ENCODE measurements at regions not wholly inside any gene's neighbourhood (a gene's known extent, or its start where the extent isn't known, plus 50 kb on each side); places are given as distances from the start of the nearest gene placed in this dataset.

- TF ChIP-seq TAF1 (IDR thresholded peaks at IDR 0.05; ENCODE audit: low read depth) (no peak), YY1 (IDR thresholded peaks at IDR 0.05; ENCODE audit: low read depth) (no peak), REST (IDR thresholded peaks at IDR 0.05; ENCODE audit: low read depth) (no peak), NFIC (IDR thresholded peaks at IDR 0.05) (no peak), TCF12 (IDR thresholded peaks at IDR 0.05; ENCODE audit: low read depth) (no peak), TEAD4 (IDR thresholded peaks at IDR 0.05) (no peak), CEBPB (IDR thresholded peaks at IDR 0.05) (no peak)
Observed at GRCh38 chr4:166400270-166400894, 527.3 kb downstream of the TLL1 start.

- TF ChIP-seq CREB1 (IDR thresholded peaks at IDR 0.05; ENCODE audit: low read depth) = no peak
- no peak for TF ChIP-seq TEAD4 (IDR thresholded peaks at IDR 0.05)
- no peak for TF ChIP-seq MAX (IDR thresholded peaks at IDR 0.05)
- TF ChIP-seq TAF1 (IDR thresholded peaks at IDR 0.05; ENCODE audit: low read depth) = no peak
- TF ChIP-seq REST (IDR thresholded peaks at IDR 0.05; ENCODE audit: low read depth) = no peak
- no peak for TF ChIP-seq TCF12 (IDR thresholded peaks at IDR 0.05; ENCODE audit: low read depth)
Observed at GRCh38 chr4:166413356-166413755, 540.3 kb downstream of the TLL1 start.

- TF ChIP-seq EGR1 (IDR thresholded peaks at IDR 0.05) (no peak), REST (IDR thresholded peaks at IDR 0.05; ENCODE audit: low read depth) (no peak), ZBTB7A (IDR thresholded peaks at IDR 0.05; ENCODE audit: low read depth) (no peak), EP300 (IDR thresholded peaks at IDR 0.05; ENCODE audit: borderline replicate concordance) (no peak), TCF12 (IDR thresholded peaks at IDR 0.05; ENCODE audit: low read depth) (no peak), TAF1 (IDR thresholded peaks at IDR 0.05; ENCODE audit: low read depth) (no peak), NFIC (IDR thresholded peaks at IDR 0.05) (no peak), RAD21 (IDR thresholded peaks at IDR 0.05; ENCODE audit: low read depth) (no peak), USF1 (IDR thresholded peaks at IDR 0.05) (no peak), FOXM1 (IDR thresholded peaks at IDR 0.05; ENCODE audit: borderline replicate concordance, low read depth) (no peak), MAX (IDR thresholded peaks at IDR 0.05) (no peak), YY1 (IDR thresholded peaks at IDR 0.05; ENCODE audit: low read depth) (no peak), CREB1 (IDR thresholded peaks at IDR 0.05; ENCODE audit: low read depth) (no peak)
Observed at GRCh38 chr4:166414431-166414830, 541.4 kb downstream of the TLL1 start.

GRCh38 chr4:166415749-166416148, 542.7 kb downstream of the TLL1 start:
- TF ChIP-seq EP300 (IDR thresholded peaks at IDR 0.05; ENCODE audit: borderline replicate concordance) (no peak), NFIC (IDR thresholded peaks at IDR 0.05) (no peak), RAD21 (IDR thresholded peaks at IDR 0.05; ENCODE audit: low read depth) (no peak), REST (IDR thresholded peaks at IDR 0.05; ENCODE audit: low read depth) (no peak), YY1 (IDR thresholded peaks at IDR 0.05; ENCODE audit: low read depth) (no peak), TEAD4 (IDR thresholded peaks at IDR 0.05) (no peak), CEBPB (IDR thresholded peaks at IDR 0.05) (no peak), FOXM1 (IDR thresholded peaks at IDR 0.05; ENCODE audit: borderline replicate concordance, low read depth) (no peak)

Data from Ishikawa (cell line).